ENCODE measurements at regions not wholly inside any gene's neighbourhood (a gene's known extent, or its start where the extent isn't known, plus 50 kb on each side); places are given as distances from the start of the nearest gene placed in this dataset.

DNA sequence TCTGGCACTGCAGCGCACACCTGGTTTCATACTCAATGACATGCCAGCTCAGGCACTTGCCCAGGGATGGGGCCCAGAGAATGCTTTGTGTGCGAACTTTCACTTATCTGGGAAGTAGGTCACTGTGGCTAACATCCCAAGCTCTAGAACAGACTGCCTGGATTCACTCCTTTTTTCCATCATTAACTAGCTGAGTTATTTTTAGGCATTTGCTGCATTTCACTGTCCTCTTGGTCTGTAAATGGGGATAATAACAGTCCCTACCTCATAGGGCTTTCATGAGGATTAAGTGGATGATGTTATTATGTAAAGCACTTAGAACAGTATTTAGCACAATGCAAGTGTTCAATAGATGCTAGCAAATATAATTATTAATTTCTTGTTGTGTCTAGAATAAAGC is 98.7 kb upstream of the DOCK1 start:
- no peak overlapping the region for H3K4me3 Mint-ChIP-seq
- DNase-seq: no peak
- H3K4me1 Mint-ChIP-seq: no peaks in the 10 kb centered on the region
- H3K27ac Mint-ChIP-seq: no peak overlapping the region
- peaks cover 3 to 13% (median 7%) of the 10 kb centered on the region in 6 donors for H3K9me3 Mint-ChIP-seq
- H3K36me3 Mint-ChIP-seq: no peaks in the 10 kb centered on the region
- peaks cover 0 to 12% (median 4%) of the 10 kb centered on the region in 3 donors for H3K27me3 Mint-ChIP-seq (ENCODE audit: low read depth in 3 of 3)

DNA sequence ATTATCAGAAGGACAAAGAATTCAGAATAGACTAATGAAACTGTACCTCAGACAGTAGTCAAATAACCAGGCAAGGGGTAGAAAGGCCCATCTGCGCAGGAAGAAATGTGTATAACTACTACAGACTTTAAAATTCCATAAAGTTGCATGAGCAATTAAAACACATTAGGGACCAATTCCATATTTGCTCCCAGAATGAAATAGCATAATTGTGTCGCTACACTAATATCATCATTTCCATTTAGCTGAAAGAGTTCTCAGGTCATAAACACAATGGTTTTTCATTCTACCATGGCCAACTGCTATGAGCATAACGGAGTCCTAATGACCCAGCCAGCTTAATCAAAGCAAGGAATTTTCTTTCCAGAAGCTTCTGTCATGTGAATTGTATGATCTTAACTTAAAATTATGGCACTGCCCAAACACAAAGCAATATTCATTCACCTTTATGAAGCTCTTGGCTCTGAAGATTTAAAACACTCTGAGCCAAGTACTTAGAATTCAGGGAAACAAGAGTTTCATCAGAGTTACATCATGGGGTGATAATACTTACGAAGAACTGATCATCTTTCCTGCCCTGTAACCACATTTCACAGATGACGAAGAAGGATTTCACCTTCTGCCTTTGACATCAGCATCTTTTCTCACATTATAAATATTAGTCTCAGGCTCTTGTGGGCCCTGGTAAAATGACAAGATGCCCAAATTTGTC is 98.1 kb upstream of the DOCK1 start:
- H3K27me3 Mint-ChIP-seq (ENCODE audit: low read depth in 3 of 3): peaks cover 0 to 12% (median 4%) of the 10 kb centered on the region in 3 donors
- H3K4me1 Mint-ChIP-seq: no peaks in the 10 kb centered on the region
- DNase-seq: no peak
- H3K27ac Mint-ChIP-seq: no peak overlapping the region
- no peak overlapping the region for H3K4me3 Mint-ChIP-seq
- H3K9me3 Mint-ChIP-seq: peaks cover 3 to 14% (median 7%) of the 10 kb centered on the region in 6 donors
- H3K36me3 Mint-ChIP-seq: no peaks in the 10 kb centered on the region

DNA sequence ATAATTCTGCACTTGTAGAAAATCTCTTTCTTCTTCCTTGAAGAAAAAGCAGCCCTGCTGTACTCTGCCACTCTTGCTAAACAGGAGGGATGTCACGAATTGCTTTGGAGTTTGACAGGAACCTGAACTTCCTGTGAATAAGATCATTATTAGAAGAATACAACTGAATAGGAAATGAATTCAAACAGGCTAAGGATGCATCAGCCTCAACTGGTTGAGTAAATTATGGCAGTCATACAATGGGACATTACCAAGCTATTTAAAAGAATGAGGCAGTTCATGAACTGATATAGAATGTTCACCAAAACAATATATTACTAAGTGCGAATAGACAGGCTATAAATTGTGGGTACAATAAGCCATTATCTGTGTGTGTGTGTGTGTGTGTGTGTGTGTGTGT is 97.1 kb upstream of the DOCK1 start:
- no peaks in the 10 kb centered on the region for H3K4me1 Mint-ChIP-seq
- H3K27ac Mint-ChIP-seq: no peak overlapping the region
- H3K9me3 Mint-ChIP-seq: peaks cover 3 to 14% (median 7%) of the 10 kb centered on the region in 6 donors
- no peaks in the 10 kb centered on the region for H3K36me3 Mint-ChIP-seq
- H3K27me3 Mint-ChIP-seq (ENCODE audit: low read depth in 3 of 3): peaks cover 0 to 12% (median 4%) of the 10 kb centered on the region in 3 donors
- H3K4me3 Mint-ChIP-seq: no peak overlapping the region
- no peak for DNase-seq

DNA sequence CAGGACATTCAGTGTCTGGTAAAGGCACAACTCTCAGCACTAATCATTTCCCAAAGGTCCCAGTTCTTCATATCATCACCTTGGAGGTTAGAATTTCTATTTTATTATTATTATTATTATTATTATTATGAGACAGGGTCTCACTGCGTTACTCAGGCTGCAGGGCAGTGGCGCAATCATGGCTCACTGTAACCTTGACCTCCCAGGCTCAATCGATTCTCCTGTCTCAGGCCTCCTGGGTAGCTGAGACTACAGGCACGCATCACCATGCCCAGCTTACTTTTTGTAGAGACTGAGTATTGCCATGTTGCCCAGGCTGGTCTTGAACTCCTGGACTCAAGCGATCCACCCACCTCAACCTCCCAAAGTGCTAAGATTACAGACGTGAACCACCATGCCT is 91.8 kb upstream of the DOCK1 start:
- no peaks in the 10 kb centered on the region for H3K4me1 Mint-ChIP-seq
- no peak for DNase-seq
- no peak overlapping the region for H3K4me3 Mint-ChIP-seq
- no peaks in the 10 kb centered on the region for H3K36me3 Mint-ChIP-seq
- peaks cover 3 to 14% (median 8%) of the 10 kb centered on the region in 6 donors for H3K9me3 Mint-ChIP-seq
- H3K27ac Mint-ChIP-seq: no peak overlapping the region
- H3K27me3 Mint-ChIP-seq (ENCODE audit: low read depth in 3 of 3): peaks cover 2 to 12% (median 4%) of the 10 kb centered on the region in 3 donors

DNA sequence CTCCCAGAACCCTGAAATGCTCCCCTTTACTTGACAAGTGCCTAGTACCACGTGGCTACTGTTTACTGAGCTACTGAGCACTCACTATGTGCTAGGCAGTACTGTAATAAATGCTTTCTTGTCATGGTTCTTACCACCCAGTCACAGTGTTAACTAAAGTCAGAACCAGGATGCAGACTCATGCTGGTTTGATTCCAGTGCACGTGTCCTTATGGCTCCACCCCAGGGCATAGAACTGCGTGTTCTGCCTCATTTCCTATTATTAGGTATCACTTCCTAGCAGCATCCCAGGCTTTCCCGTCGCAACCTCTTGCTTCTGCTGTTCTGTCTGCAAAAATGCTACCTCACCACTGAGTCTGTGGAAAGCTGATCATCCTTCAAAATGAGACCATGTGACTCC is 71.7 kb upstream of the DOCK1 start:
- H3K4me1 Mint-ChIP-seq: no peaks in the 10 kb centered on the region
- no peaks in the 10 kb centered on the region for H3K36me3 Mint-ChIP-seq
- no peak overlapping the region for H3K4me3 Mint-ChIP-seq
- no peak overlapping the region for H3K27ac Mint-ChIP-seq
- DNase-seq: no peak
- H3K9me3 Mint-ChIP-seq: peaks cover 0 to 2% (median 1%) of the 10 kb centered on the region in 6 donors
- H3K27me3 Mint-ChIP-seq (ENCODE audit: low read depth in 3 of 3): peaks cover 2 to 6% (median 4%) of the 10 kb centered on the region in 3 donors

DNA sequence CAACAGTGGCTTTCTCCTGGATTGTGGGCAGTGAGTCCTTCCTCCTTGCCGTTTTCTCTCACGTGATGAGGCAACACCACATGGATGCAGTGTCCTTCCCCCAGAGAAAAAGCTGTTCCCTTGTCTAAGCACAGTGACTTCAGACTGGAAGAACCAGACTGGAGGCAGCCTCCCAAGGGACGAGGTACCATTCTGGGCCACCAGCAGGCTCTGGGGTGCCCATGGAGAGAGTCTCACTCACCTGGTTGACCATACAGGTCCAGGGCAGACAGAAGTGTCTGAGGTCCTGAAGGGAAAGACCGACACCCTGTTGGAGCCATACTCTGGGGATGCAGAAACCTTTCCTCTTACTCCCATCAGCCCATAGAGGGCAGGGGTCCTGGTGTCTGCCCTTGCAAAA is 69.2 kb upstream of the DOCK1 start:
- Mint-ChIP-seq H3K4me3 (no peak overlapping the region), H3K27me3 (ENCODE audit: low read depth in 3 of 3) (peaks cover 0 to 6% (median 1%) of the 10 kb centered on the region in 3 donors), H3K9me3 (peaks cover 0 to 1% (median 0%) of the 10 kb centered on the region in 6 donors), H3K4me1 (no peaks in the 10 kb centered on the region), H3K36me3 (no peaks in the 10 kb centered on the region), H3K27ac (no peak overlapping the region)
- no peak for DNase-seq

DNA sequence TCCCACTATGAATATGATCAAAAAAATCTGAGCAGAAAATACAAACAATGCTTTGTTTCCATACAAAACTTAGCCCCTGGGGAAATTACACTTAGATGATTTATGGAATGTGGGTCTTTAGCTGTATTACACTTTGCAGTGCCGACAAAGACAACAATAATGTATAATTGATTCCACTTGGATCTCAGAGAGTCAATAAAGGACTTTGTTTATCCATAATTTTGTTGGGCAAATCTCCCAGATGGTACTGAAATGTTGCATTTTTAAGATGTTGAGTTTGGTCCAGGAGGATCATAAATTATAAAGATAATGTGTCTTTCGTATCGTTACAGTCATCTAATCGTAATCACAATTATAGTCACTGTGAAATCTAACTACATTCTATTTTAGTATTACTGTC is 66.9 kb upstream of the DOCK1 start:
- H3K4me3 Mint-ChIP-seq: no peak overlapping the region
- H3K4me1 Mint-ChIP-seq: no peaks in the 10 kb centered on the region
- peaks cover 0 to 4% (median 1%) of the 10 kb centered on the region in 3 donors for H3K27me3 Mint-ChIP-seq (ENCODE audit: low read depth in 3 of 3)

DNA sequence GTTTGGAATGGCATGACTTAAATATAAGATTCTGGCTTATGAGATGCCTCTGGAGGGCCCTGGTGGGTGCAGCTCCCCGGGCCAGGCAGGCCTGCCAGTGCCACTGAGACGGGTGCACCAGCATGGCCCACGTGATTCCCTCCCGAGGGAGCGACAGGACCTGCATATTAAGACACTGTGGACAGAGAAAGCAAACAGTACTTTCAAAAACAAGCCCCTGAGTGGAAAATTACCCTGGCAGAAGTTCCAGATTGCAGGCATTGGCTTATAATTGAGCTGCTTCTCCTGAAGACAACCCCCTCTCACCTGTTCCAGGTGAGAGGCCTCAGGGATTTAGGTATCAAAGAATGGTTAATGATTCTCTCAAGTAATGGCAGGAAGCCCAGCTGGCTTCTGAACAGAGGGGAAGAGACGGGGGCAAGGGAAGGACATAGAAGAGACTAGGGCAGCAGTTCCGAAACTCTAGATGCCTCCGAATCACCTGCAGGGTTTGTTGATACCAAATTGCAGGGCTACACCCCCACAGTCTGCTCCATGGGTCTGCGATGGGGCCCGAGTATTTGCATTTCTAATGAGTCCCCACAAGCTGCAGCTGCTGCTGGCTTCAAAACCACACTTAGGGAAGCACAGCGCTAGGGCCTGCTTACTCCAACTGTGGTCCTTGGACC is 66.0 kb upstream of the DOCK1 start:
- Mint-ChIP-seq H3K9me3 (peaks cover 0 to 1% (median 0%) of the 10 kb centered on the region in 6 donors), H3K27me3 (ENCODE audit: low read depth in 3 of 3) (peaks cover 0 to 4% (median 1%) of the 10 kb centered on the region in 3 donors)

More for the DNA sequence above, 66.9 kb upstream of the DOCK1 start:
- Mint-ChIP-seq H3K27ac (no peak overlapping the region), H3K9me3 (peaks cover 0 to 1% (median 0%) of the 10 kb centered on the region in 6 donors), H3K36me3 (no peaks in the 10 kb centered on the region)
- DNase-seq: no peak

DNA sequence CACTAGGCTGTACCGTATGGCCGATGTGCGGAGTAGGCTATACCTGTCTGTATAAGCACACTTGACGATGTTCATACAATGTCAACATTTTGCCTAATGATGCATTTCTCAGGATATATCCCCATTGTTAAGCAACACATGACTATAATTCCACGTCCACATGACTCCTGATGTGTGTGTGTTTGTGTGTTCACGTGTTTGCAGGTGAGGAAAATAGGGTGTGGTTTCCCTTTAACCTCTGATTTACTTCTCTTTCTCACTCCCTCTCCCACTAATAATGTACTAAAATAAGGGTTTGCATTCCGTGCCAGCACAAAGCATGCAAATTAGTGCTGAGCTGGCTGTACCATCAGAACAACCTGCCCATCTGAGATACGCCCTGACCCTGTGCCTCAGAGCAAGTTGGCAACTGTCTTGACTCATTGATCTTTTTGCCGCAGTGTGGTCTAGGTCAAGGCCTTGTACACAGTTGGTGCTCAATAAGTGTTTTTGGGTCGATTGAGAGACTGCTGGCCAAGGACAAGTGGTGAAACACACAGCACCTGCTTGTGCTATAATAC is 64.6 kb upstream of the DOCK1 start:
- H3K27me3 Mint-ChIP-seq (ENCODE audit: low read depth in 3 of 3): peaks cover 1 to 4% (median 1%) of the 10 kb centered on the region in 3 donors
- H3K36me3 Mint-ChIP-seq: no peaks in the 10 kb centered on the region
- H3K4me1 Mint-ChIP-seq: no peaks in the 10 kb centered on the region
- no peak overlapping the region for H3K4me3 Mint-ChIP-seq
- peaks cover 0 to 1% (median 0%) of the 10 kb centered on the region in 6 donors for H3K9me3 Mint-ChIP-seq
- H3K27ac Mint-ChIP-seq: no peak overlapping the region
- DNase-seq: no peak

More for the DNA sequence above, 66.0 kb upstream of the DOCK1 start:
- no peak for DNase-seq
- H3K4me3 Mint-ChIP-seq: no peak overlapping the region
- no peaks in the 10 kb centered on the region for H3K4me1 Mint-ChIP-seq
- H3K27ac Mint-ChIP-seq: no peak overlapping the region
- H3K36me3 Mint-ChIP-seq: no peaks in the 10 kb centered on the region

DNA sequence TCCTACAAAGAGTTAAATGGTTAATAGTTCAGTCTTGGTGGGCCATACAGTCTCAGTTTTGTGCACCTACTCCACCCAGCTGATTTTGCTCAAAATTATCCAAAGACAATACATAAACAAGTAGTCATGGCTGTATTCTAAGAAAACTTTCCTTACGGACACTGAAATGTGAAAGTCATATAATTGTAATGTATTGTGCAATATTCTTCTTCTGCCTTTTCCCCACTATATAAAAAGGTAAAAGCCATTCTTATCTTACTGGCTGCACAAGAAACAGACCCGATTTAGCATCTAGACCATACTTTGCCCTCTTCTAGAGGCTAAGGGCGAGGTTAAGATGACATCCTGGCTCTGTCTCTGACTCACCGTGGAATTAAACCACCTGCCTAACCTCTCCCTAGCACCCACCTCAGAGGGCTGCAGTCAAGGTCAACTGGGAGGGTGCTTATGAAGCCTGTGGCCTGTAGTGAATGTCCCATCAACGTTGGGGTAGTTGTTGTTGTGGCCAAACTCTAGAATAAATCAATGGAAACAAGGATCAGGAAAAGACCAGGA is 63.8 kb upstream of the DOCK1 start:
- no peak for DNase-seq
- Mint-ChIP-seq H3K9me3 (no peaks in the 10 kb centered on the region), H3K27me3 (ENCODE audit: low read depth in 3 of 3) (peaks cover 1 to 4% (median 1%) of the 10 kb centered on the region in 3 donors), H3K36me3 (no peaks in the 10 kb centered on the region), H3K27ac (no peak overlapping the region), H3K4me1 (no peaks in the 10 kb centered on the region), H3K4me3 (no peak overlapping the region)

DNA sequence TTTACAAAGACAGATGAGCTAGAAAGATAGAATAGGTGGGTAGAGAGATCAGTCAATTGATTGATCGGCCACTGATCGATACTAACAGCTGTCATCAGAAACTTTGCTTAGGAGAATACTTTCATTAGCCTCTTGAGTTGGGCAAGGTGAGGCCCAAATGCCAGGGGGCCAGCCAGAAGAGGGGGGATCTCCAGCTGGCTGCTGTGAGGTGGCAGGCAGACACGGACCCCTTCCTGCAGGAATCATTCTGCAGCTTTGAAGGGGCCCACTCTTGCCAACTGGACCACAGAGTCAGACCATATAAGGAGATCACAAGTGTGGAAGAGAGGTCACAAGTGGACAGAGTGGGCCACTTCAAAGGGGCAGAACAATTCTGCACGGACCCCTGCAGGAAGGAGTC is 62.9 kb upstream of the DOCK1 start:
- no peak for DNase-seq
- Mint-ChIP-seq H3K27me3 (ENCODE audit: low read depth in 3 of 3) (peaks cover 0 to 4% (median 1%) of the 10 kb centered on the region in 3 donors), H3K27ac (no peak overlapping the region), H3K4me3 (no peak overlapping the region), H3K9me3 (no peaks in the 10 kb centered on the region), H3K4me1 (no peaks in the 10 kb centered on the region), H3K36me3 (no peaks in the 10 kb centered on the region)

DNA sequence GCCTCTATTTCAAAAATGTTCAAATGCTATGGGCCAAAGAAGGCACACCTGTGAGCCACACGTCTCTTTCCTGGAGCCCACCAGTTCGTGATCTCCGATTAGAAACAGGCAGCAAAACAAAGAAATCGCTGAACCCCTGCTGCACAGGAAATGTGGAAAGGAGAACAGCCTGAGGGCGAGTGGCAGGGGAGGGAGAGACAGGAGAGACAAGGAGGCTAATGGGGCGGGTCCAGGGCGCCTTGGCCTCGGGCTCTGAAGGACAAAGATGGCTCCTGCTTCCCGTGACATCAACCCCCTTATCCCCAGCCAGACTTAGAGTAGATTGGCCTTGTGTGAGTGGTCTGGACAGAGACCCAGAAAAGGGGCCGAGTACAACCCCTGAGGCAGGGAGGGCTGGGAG is 62.4 kb upstream of the DOCK1 start:
- Mint-ChIP-seq H3K4me3 (no peak overlapping the region), H3K27ac (no peak overlapping the region)
- no peak for DNase-seq

DNA sequence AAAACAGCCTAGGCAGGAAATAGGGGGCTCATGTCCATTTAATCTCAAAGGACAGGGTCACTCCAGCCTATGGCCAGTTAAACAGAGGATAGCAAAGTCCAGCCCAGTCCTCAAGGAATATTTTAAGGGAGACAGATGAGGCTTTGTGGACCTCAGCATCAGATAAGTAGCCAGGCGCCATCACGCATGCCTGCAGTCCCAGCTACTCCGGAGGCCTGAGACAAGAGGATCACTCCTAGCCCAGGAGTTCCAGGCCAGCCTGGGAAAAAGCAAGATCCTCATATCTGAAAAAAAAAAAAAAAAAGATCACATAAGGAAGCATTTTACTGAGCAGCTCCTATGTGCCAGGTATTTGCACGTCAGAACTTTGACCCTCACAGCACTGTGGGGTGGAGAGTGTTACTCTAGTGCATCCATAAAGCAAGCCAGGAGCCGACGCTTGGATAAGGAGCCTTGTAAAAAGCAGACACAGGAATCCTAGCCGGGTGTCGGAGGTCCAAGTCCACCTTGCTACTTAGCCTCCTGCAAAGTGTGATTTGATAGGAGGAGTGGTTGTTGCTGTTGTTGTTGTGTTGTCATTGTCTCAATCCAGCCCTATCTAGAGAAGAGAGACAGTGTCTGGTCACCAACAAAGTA is 61.8 kb upstream of the DOCK1 start:
- Mint-ChIP-seq H3K4me3 (no peak overlapping the region), H3K36me3 (no peaks in the 10 kb centered on the region), H3K27me3 (ENCODE audit: low read depth in 3 of 3) (peaks cover 0 to 1% (median under 1%) of the 10 kb centered on the region in 3 donors), H3K27ac (no peak overlapping the region), H3K4me1 (no peaks in the 10 kb centered on the region), H3K9me3 (no peaks in the 10 kb centered on the region)
- DNase-seq: no peak

More for the DNA sequence above, 62.4 kb upstream of the DOCK1 start:
- H3K4me1 Mint-ChIP-seq: no peaks in the 10 kb centered on the region
- H3K36me3 Mint-ChIP-seq: no peaks in the 10 kb centered on the region
- no peaks in the 10 kb centered on the region for H3K9me3 Mint-ChIP-seq
- H3K27me3 Mint-ChIP-seq (ENCODE audit: low read depth in 3 of 3): peaks cover 0 to 4% (median 1%) of the 10 kb centered on the region in 3 donors

DNA sequence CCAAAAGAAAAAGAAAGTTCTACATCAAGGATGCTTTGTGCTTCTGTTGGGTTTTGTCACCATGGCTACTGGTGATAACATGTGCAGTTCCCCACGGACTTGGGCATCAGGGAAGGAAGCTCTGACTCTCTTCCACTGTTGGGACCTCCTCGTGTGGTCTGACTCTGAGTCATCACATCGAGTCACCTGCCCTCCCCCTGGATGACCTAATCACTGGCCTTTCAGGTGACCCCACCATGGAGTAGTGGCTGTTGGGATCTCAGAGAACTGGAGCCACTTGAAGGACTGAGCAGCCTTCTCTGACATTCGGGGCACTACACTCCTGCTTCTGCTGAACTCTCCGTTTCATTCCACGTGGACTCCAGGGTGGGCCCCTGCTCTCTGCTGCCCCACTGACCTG is 60.8 kb upstream of the DOCK1 start:
- Mint-ChIP-seq H3K27ac (no peak overlapping the region), H3K36me3 (no peaks in the 10 kb centered on the region), H3K4me3 (no peak overlapping the region), H3K4me1 (no peaks in the 10 kb centered on the region), H3K9me3 (no peaks in the 10 kb centered on the region), H3K27me3 (ENCODE audit: low read depth in 3 of 3) (peaks cover 0 to 5% (median 0%) of the 10 kb centered on the region in 3 donors)
- DNase-seq: no peak

Measured in immature natural killer cell (primary cell).